H9 (cell line): ENCODE measurements at regions not wholly inside any gene's neighbourhood (a gene's known extent, or its start where the extent isn't known, plus 50 kb on each side); places are given as distances from the start of the nearest gene placed in this dataset.
A peak's percentile ranks its signal among the peaks of the same experiment; 100 is the strongest.

Source experiments
- DNase-seq: peaks from one replicate; pipeline ENCODE4 v3.0.0-alpha.2; 2017
- H2AFZ ChIP-seq: one replicate; pipeline ENCODE4 v1.6.1; 2013; ENCODE audit warnings: mild to moderate bottlenecking, low read length, control low read depth, moderate library complexity
- H2AK5ac ChIP-seq: 2 replicates; pipeline ENCODE4 v1.6.1; 2013; ENCODE audit warnings: low read length, control low read depth, mixed read lengths; ENCODE audit not compliant: insufficient read length
- H2BK120ac ChIP-seq: one replicate; pipeline ENCODE4 v1.6.1; 2013; ENCODE audit warnings: low read depth, mild to moderate bottlenecking, low read length, control low read depth, inconsistent platforms; ENCODE audit not compliant: poor library complexity, severe bottlenecking
- H2BK12ac ChIP-seq: 2 replicates; pipeline ENCODE4 v1.6.1; 2013; ENCODE audit warnings: low read length, control low read depth, mixed read lengths, low read depth; ENCODE audit not compliant: insufficient read length
- H2BK15ac ChIP-seq: 2 replicates; pipeline ENCODE4 v1.6.1; 2013; ENCODE audit warnings: low read depth, low read length, control low read depth
- H2BK20ac ChIP-seq: one replicate; pipeline ENCODE4 v1.6.1; 2013; ENCODE audit warnings: low read depth, mild to moderate bottlenecking, low read length, control low read depth, inconsistent platforms; ENCODE audit not compliant: poor library complexity, severe bottlenecking
- H2BK5ac ChIP-seq: 2 replicates; pipeline ENCODE4 v1.6.1; 2013; ENCODE audit warnings: low read length, control low read depth, mixed read lengths; ENCODE audit not compliant: insufficient read length
- H3K14ac ChIP-seq: 2 replicates; pipeline ENCODE4 v1.6.1; 2013; ENCODE audit warnings: low read length, control low read depth; ENCODE audit not compliant: insufficient read depth
- H3K18ac ChIP-seq: 2 replicates; pipeline ENCODE4 v1.6.1; 2013; ENCODE audit warnings: low read depth, mild to moderate bottlenecking, mixed read lengths, low read length, control low read depth; ENCODE audit not compliant: insufficient read length
- H3K23ac ChIP-seq: 2 replicates; pipeline ENCODE4 v1.6.1; 2013; ENCODE audit warnings: low read length, control low read depth, mixed read lengths, low read depth; ENCODE audit not compliant: insufficient read length
- H3K23me2 ChIP-seq: 2 replicates; pipeline ENCODE4 v1.6.1; 2013; ENCODE audit warnings: low read depth, mild to moderate bottlenecking, mixed read lengths, low read length, control low read depth; ENCODE audit not compliant: insufficient read length, poor library complexity, severe bottlenecking
- H3K27ac ChIP-seq: 2 replicates; pipeline ENCODE4 v1.5.1; 2013; ENCODE audit warnings: low read length, control low read depth, mixed read lengths, low read depth; ENCODE audit not compliant: insufficient read length
- H3K27me3 ChIP-seq: 2 replicates; pipeline ENCODE4 v1.6.1; 2013; ENCODE audit warnings: low read length, control low read depth, inconsistent platforms; ENCODE audit not compliant: insufficient read depth
- H3K4ac ChIP-seq: 2 replicates; pipeline ENCODE4 v1.6.1; 2013; ENCODE audit warnings: low read depth, mild to moderate bottlenecking, control low read depth, inconsistent platforms, low read length, moderate library complexity
- H3K4me1 ChIP-seq: 2 replicates; pipeline ENCODE4 v1.6.1; 2013; ENCODE audit warnings: low read length, control low read depth, inconsistent platforms; ENCODE audit not compliant: insufficient read depth
- H3K4me2 ChIP-seq: 2 replicates; pipeline ENCODE4 v1.6.1; 2013; ENCODE audit warnings: low read length, control low read depth, mixed read lengths; ENCODE audit not compliant: insufficient read length, insufficient read depth
- H3K56ac ChIP-seq: 2 replicates; pipeline ENCODE4 v1.6.1; 2013; ENCODE audit warnings: low read depth, mild to moderate bottlenecking, mixed read lengths, low read length, control low read depth; ENCODE audit not compliant: insufficient read length
- H3K79me1 ChIP-seq: 2 replicates; pipeline ENCODE4 v1.6.1; 2013; ENCODE audit warnings: low read depth, mild to moderate bottlenecking, moderate library complexity, low read length, control low read depth, inconsistent platforms; ENCODE audit not compliant: insufficient read depth, poor library complexity, severe bottlenecking
- H3K79me2 ChIP-seq: 2 replicates; pipeline ENCODE4 v1.6.1; 2013; ENCODE audit warnings: low read length, control low read depth, inconsistent platforms; ENCODE audit not compliant: insufficient read depth
- H3K9ac ChIP-seq: 2 replicates; pipeline ENCODE4 v1.6.1; 2013; ENCODE audit warnings: low read length, control low read depth, mixed read lengths; ENCODE audit not compliant: insufficient read length; ENCODE audit errors: extremely low read depth
- H3K9me3 ChIP-seq: one replicate; pipeline ENCODE4 v1.6.1; 2013; ENCODE audit warnings: low read depth, low read length, inconsistent platforms; ENCODE audit not compliant: control insufficient read depth
- H3T11ph ChIP-seq: one replicate; pipeline ENCODE4 v1.6.1; 2013; ENCODE audit warnings: mild to moderate bottlenecking, low read length, control low read depth, inconsistent platforms
- H4K20me1 ChIP-seq: one replicate; pipeline ENCODE4 v1.6.1; 2013; ENCODE audit not compliant: control insufficient read depth, insufficient read length, insufficient read depth
- H4K5ac ChIP-seq: 2 replicates; pipeline ENCODE4 v1.6.1; 2013; ENCODE audit warnings: low read depth, mild to moderate bottlenecking, mixed read lengths, low read length, control low read depth; ENCODE audit not compliant: insufficient read length
- H4K8ac ChIP-seq: replicated peaks from 2 replicates; pipeline ENCODE4 v1.6.1; 2013; ENCODE audit warnings: low read length, control low read depth, mixed read lengths, low read depth; ENCODE audit not compliant: insufficient read length
- H4K91ac ChIP-seq: 2 replicates; pipeline ENCODE4 v1.6.1; 2013; ENCODE audit warnings: low read depth, mild to moderate bottlenecking, moderate library complexity, mixed read lengths, low read length, control low read depth; ENCODE audit not compliant: insufficient read length
- H3K27ac Mint-ChIP-seq, 3 experiments: 2 replicates in 2 of 3; 3 replicates in 1 of 3; pipeline ENCODE4 v1.8.0; 2020 to 2021; ENCODE audit warnings: mixed read lengths in 3 of 3, mild to moderate bottlenecking in 1 of 3, moderate library complexity in 1 of 3
- H3K27me3 Mint-ChIP-seq: 2 replicates; pipeline ENCODE4 v1.8.0; 2021; ENCODE audit warnings: low read depth, mild to moderate bottlenecking, moderate library complexity, mixed read lengths
- H3K36me3 Mint-ChIP-seq, 3 experiments: 2 replicates in 2 of 3; 3 replicates in 1 of 3; pipeline ENCODE4 v1.8.0; 2020 to 2021; ENCODE audit warnings: low read depth in 3 of 3, mixed read lengths in 3 of 3; ENCODE audit not compliant: insufficient read depth in 1 of 3
- H3K4me1 Mint-ChIP-seq, 2 experiments: 2 replicates each; pipeline ENCODE4 v1.8.0; 2020; ENCODE audit warnings: mixed read lengths in 2 of 2
- H3K4me3 Mint-ChIP-seq, 2 experiments: 2 replicates in 1 of 2; 3 replicates in 1 of 2; pipeline ENCODE4 v1.8.0; 2020 to 2021; ENCODE audit warnings: mild to moderate bottlenecking in 2 of 2, mixed read lengths in 2 of 2, moderate library complexity in 1 of 2
- H3K9me3 Mint-ChIP-seq, 2 experiments: 2 replicates in 1 of 2; 3 replicates in 1 of 2; pipeline ENCODE4 v1.8.0; 2020; ENCODE audit warnings: mild to moderate bottlenecking in 2 of 2, mixed read lengths in 2 of 2, moderate library complexity in 1 of 2
- WGBS: extraction: QIAGEN DNeasy Blood & Tissue Kit; methylation state at CpG from one replicate; pipeline ENCODE4 v1.1.7; 2013; ENCODE audit warnings: missing lambda C conversion rate, low lambda C conversion rate, mixed read lengths; ENCODE audit not compliant: insufficient read length; ENCODE audit errors: extremely low coverage; 5-methylcytosine and 5-hydroxymethylcytosine counted together
- TF ChIP-seq, protein P1 (sequence below): fragments of 200-600 bp; sonication (generic); conservative IDR thresholded peaks from 3 replicates; pipeline ENCODE4 v1.8.0; 2021; ENCODE audit warnings: antibody characterized with exemption, mild to moderate bottlenecking

DNA sequence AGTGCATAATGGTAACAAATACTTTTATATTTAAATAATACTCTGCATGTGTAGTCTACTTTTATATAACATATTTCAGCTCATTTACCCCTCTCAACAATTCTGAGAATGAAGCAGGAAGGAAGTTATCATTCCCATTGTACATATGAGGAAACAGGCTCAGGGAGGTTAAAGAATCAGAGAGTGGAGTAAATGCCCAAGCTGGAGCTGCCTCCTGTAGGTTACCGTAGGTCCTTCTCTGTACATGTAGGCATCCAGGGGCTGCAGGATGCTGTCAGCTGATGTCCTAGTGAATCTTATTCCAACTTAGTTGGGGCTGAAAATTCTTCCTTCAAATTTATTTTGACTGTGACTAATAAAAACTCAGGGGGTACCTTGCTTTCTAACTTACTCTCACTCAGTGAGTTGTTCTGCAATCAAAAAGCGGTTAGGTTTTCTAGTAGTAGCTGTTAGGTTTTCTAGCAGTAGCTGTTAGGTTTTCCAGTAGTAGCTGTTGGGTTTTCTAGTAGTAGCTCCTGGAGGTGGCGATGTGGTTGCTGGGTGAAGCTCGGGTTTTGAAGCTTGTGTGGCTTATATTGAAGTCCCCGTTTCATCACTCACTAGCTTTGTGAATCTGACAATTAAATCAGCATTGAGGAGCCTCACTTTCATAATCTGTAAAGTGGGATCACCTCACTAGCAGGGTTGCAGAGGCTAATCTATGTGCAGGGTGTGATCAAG lies 357.0 kb downstream of the NR2F2 start:
- Histone ChIP-seq H3K4me2 (no peak overlapping the region), H4K91ac (no peak overlapping the region), H3K9ac (no peak overlapping the region), H2BK120ac (no peak overlapping the region), H3K4ac (no peak overlapping the region), H3K4me1 (no peaks in the 10 kb centered on the region), H2BK5ac (no peak overlapping the region), H3K23me2 (no peaks in the 10 kb centered on the region), H3K9me3 (no peaks in the 10 kb centered on the region), H3K56ac (no peak overlapping the region), H3T11ph (no peak overlapping the region), H2BK20ac (no peak overlapping the region), H4K20me1 (no peaks in the 10 kb centered on the region), H4K8ac (no peak overlapping the region), H3K18ac (no peak overlapping the region), H3K27me3 (no peaks in the 10 kb centered on the region), H4K5ac (no peak overlapping the region), H3K79me1 (no peaks in the 10 kb centered on the region), H3K23ac (no peak overlapping the region), H2BK12ac (no peak overlapping the region), H2AFZ (no peak overlapping the region), H3K27ac (no peak overlapping the region), H2BK15ac (no peak overlapping the region), H2AK5ac (no peak overlapping the region), H3K14ac (no peak overlapping the region), H3K79me2 (no peaks in the 10 kb centered on the region)
- no peaks in the 10 kb centered on the region for H3K4me1 Mint-ChIP-seq
- no CpG with 5 or more reads among the region's 5 CpGs for WGBS
- DNase-seq = no peak
- no peaks in the 10 kb centered on the region for H3K27me3 Mint-ChIP-seq
- H3K4me3 Mint-ChIP-seq = no peak overlapping the region
- no peaks in the 10 kb centered on the region for H3K9me3 Mint-ChIP-seq
- H3K36me3 Mint-ChIP-seq = no peaks in the 10 kb centered on the region
- TF ChIP-seq, protein P1, sequence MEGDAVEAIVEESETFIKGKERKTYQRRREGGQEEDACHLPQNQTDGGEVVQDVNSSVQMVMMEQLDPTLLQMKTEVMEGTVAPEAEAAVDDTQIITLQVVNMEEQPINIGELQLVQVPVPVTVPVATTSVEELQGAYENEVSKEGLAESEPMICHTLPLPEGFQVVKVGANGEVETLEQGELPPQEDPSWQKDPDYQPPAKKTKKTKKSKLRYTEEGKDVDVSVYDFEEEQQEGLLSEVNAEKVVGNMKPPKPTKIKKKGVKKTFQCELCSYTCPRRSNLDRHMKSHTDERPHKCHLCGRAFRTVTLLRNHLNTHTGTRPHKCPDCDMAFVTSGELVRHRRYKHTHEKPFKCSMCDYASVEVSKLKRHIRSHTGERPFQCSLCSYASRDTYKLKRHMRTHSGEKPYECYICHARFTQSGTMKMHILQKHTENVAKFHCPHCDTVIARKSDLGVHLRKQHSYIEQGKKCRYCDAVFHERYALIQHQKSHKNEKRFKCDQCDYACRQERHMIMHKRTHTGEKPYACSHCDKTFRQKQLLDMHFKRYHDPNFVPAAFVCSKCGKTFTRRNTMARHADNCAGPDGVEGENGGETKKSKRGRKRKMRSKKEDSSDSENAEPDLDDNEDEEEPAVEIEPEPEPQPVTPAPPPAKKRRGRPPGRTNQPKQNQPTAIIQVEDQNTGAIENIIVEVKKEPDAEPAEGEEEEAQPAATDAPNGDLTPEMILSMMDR = 0 out of 3 replicates have a peak, but pooled peaks have one; percentile 23
- no peak overlapping the region for H3K27ac Mint-ChIP-seq
